ENCODE measurements at regions not wholly inside any gene's neighbourhood (a gene's known extent, or its start where the extent isn't known, plus 50 kb on each side); places are given as distances from the start of the nearest gene placed in this dataset.

- TF ChIP-seq CTCF (IDR thresholded peaks at IDR 0.05) = no peak
- TF ChIP-seq POLR2A (IDR thresholded peaks at IDR 0.05) = no peak
These were observed 314.8 kb downstream of the QKI start for GRCh38 chr6:163729127-163729872.
